Duodenal mucosa (tissue), 2 donors: ENCODE measurements at regions not wholly inside any gene's neighbourhood (a gene's known extent, or its start where the extent isn't known, plus 50 kb on each side); places are given as distances from the start of the nearest gene placed in this dataset.

Experiments used
- H3K27ac ChIP-seq: one replicate; pipeline ENCODE4 v1.7.0; 2013; ENCODE audit warnings: low read depth, low read length
- H3K27me3 ChIP-seq, 2 donors: one replicate each; pipeline ENCODE4 v1.7.0; 2013; ENCODE audit warnings: low read length in 2 of 2, control low read depth in 1 of 2; ENCODE audit not compliant: insufficient read depth in 2 of 2, control insufficient read depth in 1 of 2
- H3K36me3 ChIP-seq, 2 donors: one replicate each; pipeline ENCODE4 v1.7.0; 2013; ENCODE audit warnings: low read length in 2 of 2, control low read depth in 1 of 2; ENCODE audit not compliant: insufficient read depth in 2 of 2, control insufficient read depth in 1 of 2
- H3K4me1 ChIP-seq, 2 donors: one replicate each; pipeline ENCODE4 v1.7.0; 2013; ENCODE audit warnings: low read length in 2 of 2, control low read depth in 1 of 2; ENCODE audit not compliant: insufficient read depth in 2 of 2, control insufficient read depth in 1 of 2
- H3K4me3 ChIP-seq, 2 donors: one replicate each; pipeline ENCODE4 v1.7.0; 2013; ENCODE audit warnings: low read length in 2 of 2, low read depth in 1 of 2
- H3K9ac ChIP-seq, 2 donors: one replicate each; pipeline ENCODE4 v1.7.0; 2013; ENCODE audit warnings: low read length in 2 of 2, low read depth in 1 of 2
- H3K9me3 ChIP-seq, 2 donors: one replicate each; pipeline ENCODE4 v1.7.0; 2013; ENCODE audit warnings: low read length in 2 of 2, control low read depth in 1 of 2; ENCODE audit not compliant: control insufficient read depth in 1 of 2

DNA sequence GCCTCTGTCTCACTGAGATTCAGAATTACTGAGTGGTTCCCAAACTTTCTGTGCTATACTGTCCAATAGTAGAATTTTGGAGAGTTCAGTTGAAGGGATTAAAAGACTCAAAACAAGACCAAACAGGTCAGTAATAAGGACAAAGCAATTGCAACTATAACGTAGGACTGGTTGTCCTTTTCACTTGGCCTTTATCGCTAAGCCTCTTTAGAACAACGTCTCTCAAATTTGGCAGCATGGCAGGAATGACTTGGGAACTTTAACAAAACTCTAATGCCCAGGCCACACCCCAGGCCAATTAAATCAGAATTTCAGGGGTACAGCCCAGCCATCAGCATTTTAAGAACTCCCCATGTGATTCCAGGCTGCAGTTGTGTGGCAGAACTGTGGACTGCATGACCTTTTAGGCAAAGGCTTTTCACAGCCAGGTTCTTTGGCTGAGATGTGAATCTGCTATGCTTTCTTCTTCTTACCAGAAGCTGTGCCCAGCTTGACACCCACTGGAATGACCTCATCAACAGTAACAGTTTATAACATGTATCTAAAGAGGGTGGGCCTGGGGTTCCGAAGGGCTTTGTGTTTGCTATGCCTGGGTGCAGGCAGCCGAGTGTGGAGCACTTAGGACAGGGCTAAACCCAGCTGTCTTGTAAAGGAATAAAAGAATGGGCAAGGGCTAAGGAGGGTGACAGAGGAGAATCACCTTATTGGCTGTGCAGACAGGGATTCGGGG is 226.2 kb upstream of the PRICKLE2 start:
- no peak overlapping the region for H3K27ac ChIP-seq
- H3K27me3 ChIP-seq = peaks cover 0 to 14% of the 10 kb centered on the region in 2 donors
- no peak overlapping the region for H3K9ac ChIP-seq
- no peaks in the 10 kb centered on the region for H3K4me1 ChIP-seq
- H3K9me3 ChIP-seq = no peaks in the 10 kb centered on the region
- H3K4me3 ChIP-seq = no peak overlapping the region
- no peaks in the 10 kb centered on the region for H3K36me3 ChIP-seq

DNA sequence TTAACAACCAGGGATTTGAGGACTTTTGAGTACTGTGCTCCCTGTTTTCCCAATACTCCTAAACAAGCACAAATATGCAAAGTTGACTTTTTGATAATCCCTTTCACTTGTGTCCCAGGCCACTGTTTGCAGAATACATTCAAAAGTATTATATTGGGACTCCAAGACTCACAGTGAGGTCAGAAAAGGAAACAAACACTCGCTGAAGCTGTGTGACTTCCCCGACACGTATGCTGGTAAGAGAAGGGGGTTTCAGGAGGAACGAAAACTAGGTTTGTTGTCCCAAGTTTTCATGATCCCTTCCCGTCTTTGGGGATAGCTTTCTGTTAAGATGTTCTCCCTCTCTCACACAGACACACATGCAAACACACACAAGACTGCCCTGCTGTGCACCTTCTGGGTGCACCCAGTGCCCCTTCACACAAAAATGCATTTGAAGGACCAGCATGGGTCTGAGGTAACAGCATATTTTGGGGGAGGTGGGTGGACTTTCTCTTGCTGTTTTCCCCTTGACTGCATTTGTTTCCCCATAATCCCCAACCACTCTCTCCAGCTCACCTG is 225.2 kb upstream of the PRICKLE2 start:
- Histone ChIP-seq H3K36me3 (no peaks in the 10 kb centered on the region), H3K27me3 (peaks cover 0 to 18% of the 10 kb centered on the region in 2 donors), H3K4me3 (no peak overlapping the region), H3K27ac (no peak overlapping the region), H3K4me1 (no peaks in the 10 kb centered on the region), H3K9me3 (no peaks in the 10 kb centered on the region), H3K9ac (no peak overlapping the region)

DNA sequence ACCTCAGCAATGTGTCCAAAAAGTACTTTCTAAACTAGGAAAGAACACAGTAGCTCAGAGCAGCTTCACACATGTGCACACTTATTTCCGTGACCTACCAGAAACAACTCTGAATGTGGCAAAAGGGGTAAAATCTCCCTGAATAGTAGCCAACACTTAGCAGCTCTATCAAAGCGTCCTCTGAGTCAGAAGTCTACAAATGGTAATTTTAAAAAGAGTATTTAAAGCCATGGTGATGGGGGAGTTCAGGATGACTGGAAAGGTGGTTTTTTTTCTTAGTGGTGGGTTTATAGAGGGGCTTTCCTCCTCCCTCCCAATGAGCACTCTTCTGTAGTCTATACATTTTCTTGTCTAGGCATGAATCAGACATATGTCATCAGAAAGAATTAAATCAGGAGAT is 223.8 kb upstream of the PRICKLE2 start:
- no peak overlapping the region for H3K27ac ChIP-seq
- no peak overlapping the region for H3K4me3 ChIP-seq
- no peaks in the 10 kb centered on the region for H3K9me3 ChIP-seq
- H3K9ac ChIP-seq = no peak overlapping the region
- peaks cover 4 to 19% of the 10 kb centered on the region in 2 donors for H3K27me3 ChIP-seq
- no peaks in the 10 kb centered on the region for H3K36me3 ChIP-seq
- H3K4me1 ChIP-seq = no peaks in the 10 kb centered on the region

DNA sequence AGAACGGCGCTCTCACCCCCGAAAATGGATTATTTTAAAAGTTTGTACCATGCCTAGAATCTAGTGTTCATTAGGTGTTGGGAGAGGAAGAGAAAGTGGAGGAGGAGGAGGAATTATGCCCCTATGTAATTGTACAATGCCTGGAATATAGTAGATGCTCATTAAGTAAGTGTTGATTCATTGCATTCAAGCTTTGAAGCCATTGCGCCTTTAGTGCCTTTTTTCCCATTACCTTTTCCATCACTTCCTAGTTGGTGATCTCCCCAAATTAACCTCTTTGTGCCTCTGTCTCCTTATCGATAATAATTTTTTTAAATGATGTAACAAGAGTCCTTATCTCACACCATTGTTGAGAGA is 220.7 kb upstream of the PRICKLE2 start:
- Histone ChIP-seq H3K9me3 (no peaks in the 10 kb centered on the region), H3K4me3 (no peak overlapping the region), H3K27me3 (peaks cover 7 to 22% of the 10 kb centered on the region in 2 donors), H3K36me3 (no peaks in the 10 kb centered on the region), H3K4me1 (peaks cover 0 to 2% of the 10 kb centered on the region in 2 donors), H3K27ac (no peak overlapping the region), H3K9ac (no peak overlapping the region)

DNA sequence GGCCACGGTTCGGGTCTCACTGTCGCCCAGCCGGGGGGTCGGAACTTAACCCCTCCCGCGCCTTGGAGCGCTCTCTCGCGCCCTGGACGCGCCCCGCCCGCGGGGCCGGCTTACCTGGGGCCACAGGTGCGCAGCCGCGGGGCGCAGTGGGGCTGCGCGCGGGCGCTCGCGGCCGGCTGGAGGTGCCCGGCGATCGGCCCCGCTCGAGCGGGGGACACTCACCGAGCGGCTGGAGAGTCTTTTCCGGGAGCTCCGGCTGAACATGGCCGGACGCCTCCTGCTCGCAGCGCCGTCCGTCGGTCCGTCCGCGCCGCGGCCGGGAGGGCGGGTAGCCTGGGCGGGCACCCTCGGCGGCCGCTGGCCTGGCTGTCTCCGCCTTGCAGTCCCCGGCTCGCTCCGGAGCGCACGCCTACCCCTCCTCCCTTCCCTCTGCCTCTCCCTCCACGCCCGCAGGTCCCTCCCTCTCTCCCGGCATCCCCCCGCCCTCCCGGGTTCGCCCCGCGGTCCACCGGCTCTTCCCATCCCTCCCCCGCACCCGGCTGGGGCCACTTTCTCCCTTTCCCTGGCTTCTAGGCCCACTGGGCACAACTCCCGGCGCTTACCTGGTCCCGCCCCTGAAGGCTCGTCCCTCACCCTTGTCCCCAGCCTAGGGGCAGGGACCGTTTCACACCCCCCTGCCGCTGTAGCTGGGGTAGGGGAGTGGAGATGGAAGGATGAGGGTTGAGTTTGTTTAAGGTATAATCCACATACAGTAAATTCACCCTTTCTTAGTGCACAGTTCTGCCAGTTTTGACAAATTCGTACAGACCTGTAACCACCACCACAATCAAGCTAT is 220.1 kb upstream of the PRICKLE2 start:
- Histone ChIP-seq H3K4me3 (peak overlapping the region; percentile 51 to 60), H3K27ac (no peak overlapping the region), H3K9me3 (no peaks in the 10 kb centered on the region), H3K27me3 (peaks cover 7 to 21% of the 10 kb centered on the region in 2 donors), H3K4me1 (peaks cover 0 to 8% of the 10 kb centered on the region in 2 donors), H3K9ac (peak overlapping the region in 1 of 2 donors; percentile 51), H3K36me3 (no peaks in the 10 kb centered on the region)

DNA sequence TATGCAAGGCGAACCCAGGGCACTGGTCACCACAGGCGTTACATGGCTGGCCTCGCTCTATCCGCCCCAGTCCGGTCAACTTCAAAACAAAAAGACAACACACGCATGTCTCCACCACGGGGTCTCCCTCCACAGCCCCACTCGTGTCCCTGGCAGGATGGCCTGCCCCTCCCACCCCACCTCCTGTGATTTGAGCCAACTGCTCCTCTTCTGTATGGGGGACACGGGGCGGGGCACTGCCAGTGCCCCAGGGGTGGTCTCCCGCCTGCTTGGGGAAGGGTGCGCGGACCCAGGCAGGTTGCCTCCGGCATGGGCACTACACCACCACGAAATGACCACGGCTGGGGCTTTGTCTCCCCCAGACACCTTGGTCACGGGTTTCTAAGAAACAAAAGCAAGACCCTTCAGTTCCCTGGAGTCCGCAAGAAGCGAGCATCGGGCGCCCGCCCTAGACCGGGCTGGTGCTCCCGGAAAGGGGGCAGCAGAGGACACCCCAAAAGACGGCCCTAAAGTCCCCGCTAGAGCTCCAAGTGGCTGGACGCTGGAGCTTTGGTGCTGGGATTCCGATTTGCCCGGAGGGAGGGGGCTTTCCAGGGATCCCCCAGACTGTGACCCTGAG is 219.3 kb upstream of the PRICKLE2 start:
- Histone ChIP-seq H3K36me3 (no peaks in the 10 kb centered on the region), H3K4me3 (peak overlapping the region; percentile 51 to 60), H3K9ac (peak overlapping the region in 1 of 2 donors; percentile 51), H3K27me3 (peaks cover 7 to 21% of the 10 kb centered on the region in 2 donors), H3K9me3 (no peaks in the 10 kb centered on the region), H3K4me1 (peaks cover 0 to 13% of the 10 kb centered on the region in 2 donors), H3K27ac (no peak overlapping the region)

DNA sequence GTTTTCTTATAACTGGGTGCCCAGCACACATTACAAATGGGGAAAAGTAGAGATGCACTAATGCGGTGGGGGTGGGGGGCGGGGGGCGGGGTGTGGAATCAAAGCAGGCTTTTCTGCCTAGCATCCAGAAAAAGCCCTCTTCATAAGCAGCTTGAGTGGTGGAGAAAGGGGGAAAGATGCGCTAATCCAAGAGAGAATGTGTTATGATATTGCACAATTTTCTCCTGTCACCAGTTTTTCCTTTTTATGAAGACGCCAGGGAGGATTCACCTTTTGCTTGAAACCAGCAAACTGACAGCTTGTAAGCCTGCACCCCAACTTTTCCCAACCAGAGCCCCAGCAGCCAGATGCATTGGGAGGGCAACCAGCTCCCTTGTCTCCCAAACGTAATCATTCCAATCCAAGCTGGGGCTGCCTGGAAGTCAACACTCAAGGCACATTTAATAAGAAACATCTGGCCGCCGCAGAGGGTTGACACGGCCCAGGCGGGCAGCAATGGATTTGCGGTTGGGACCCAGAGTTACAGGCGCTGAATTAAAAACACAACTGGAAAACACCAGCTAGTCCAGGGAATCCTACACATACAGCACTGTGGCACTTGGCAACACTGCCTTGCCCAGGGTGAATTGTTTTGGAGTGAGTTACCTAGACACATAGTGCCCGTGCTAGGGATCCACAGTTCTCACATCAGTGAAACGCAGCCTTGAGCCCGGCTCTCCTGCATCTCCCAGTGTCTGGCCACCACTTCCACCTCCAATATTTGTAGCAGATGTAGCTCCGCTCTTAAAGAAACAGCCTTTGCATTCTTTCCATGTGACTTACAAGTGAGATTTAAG is 218.5 kb upstream of the PRICKLE2 start:
- H3K4me1 ChIP-seq = peaks cover 0 to 13% of the 10 kb centered on the region in 2 donors
- H3K36me3 ChIP-seq = no peaks in the 10 kb centered on the region
- no peak overlapping the region for H3K4me3 ChIP-seq
- H3K9me3 ChIP-seq = no peaks in the 10 kb centered on the region
- peaks cover 7 to 21% of the 10 kb centered on the region in 2 donors for H3K27me3 ChIP-seq
- H3K9ac ChIP-seq = no peak overlapping the region
- H3K27ac ChIP-seq = no peak overlapping the region

DNA sequence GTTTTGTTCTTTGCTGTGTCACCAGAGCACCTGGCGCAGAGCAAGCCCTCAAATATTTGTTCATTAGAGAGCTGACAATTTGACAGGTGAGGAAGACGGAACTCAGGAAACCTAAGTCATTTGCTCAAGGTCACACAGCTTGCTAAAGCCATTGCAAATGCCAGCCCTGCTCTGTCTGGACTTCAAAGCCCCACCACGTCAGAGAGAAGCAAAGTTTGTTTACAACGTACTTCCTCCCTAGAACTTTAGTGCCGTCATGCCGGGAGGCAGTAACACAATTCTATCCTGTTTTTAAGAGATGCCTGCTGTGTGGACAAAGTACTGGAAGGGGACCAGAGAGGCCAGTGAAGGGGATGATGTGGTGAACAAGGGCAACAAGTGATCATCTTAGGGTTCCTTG is 216.6 kb upstream of the PRICKLE2 start:
- H3K4me3 ChIP-seq = no peak overlapping the region
- H3K9ac ChIP-seq = no peak overlapping the region
- peaks cover 7 to 13% of the 10 kb centered on the region in 2 donors for H3K27me3 ChIP-seq
- H3K9me3 ChIP-seq = no peaks in the 10 kb centered on the region
- peaks cover 0 to 13% of the 10 kb centered on the region in 2 donors for H3K4me1 ChIP-seq
- H3K27ac ChIP-seq = no peak overlapping the region
- no peaks in the 10 kb centered on the region for H3K36me3 ChIP-seq

DNA sequence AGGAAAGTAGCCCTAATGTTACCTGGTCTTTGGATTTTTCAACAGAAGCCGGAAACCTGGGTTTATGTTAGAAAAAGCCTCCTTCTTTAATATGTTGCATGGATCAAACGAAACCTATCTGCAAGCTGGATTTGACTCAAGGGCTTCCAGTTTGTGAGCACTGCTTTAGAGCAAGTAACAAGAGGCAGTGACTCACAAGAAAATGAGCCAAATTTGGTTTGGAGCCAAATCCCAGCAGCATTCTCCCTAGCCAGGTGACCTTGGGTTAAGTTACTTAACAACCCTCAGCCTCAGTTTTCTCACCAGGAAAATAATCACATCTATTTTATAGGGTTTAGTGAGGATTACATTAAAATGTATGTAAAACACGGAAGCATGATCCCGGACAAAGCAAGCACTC is 215.2 kb upstream of the PRICKLE2 start:
- no peak overlapping the region for H3K27ac ChIP-seq
- H3K9me3 ChIP-seq = no peaks in the 10 kb centered on the region
- H3K9ac ChIP-seq = no peak overlapping the region
- H3K36me3 ChIP-seq = no peaks in the 10 kb centered on the region
- H3K4me3 ChIP-seq = no peak overlapping the region
- H3K4me1 ChIP-seq = peaks cover 0 to 13% of the 10 kb centered on the region in 2 donors
- H3K27me3 ChIP-seq = peaks cover 6 to 7% of the 10 kb centered on the region in 2 donors
